ENCODE measurements at regions not wholly inside any gene's neighbourhood (a gene's known extent, or its start where the extent isn't known, plus 50 kb on each side); places are given as distances from the start of the nearest gene placed in this dataset.

DNA sequence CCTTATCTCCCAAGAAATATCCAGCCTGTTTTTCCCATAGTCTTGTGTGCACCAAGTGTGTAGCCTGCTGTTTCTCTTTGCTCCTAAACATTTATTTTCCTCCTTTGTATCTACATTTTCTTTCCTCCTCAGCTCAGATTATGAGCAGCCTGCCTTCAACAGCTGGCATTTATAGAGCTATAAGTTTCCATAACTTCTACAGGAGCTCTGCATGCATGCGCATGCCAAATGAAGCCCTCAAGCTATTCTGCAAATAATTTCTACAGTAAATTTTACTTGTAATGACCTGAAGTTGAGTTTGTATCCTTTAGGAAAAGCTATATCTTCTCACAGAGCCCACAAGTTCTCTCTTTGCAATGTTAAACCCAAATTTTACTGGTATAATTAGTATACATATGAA, 699.5 kb downstream of the CETN3 start:
- no peaks in the 10 kb centered on the region for H3K9me3 ChIP-seq (ENCODE audit: insufficient read depth, low read depth, low read length)
- Mint-ChIP-seq H3K27me3 (ENCODE audit: low read depth, unreplicated experiment) (no peaks in the 10 kb centered on the region), H3K27ac (ENCODE audit: unreplicated experiment) (no peak overlapping the region)

GRCh38 chr5:89707891-89708290, 701.7 kb downstream of the CETN3 start:
- TF ChIP-seq, protein P1, sequence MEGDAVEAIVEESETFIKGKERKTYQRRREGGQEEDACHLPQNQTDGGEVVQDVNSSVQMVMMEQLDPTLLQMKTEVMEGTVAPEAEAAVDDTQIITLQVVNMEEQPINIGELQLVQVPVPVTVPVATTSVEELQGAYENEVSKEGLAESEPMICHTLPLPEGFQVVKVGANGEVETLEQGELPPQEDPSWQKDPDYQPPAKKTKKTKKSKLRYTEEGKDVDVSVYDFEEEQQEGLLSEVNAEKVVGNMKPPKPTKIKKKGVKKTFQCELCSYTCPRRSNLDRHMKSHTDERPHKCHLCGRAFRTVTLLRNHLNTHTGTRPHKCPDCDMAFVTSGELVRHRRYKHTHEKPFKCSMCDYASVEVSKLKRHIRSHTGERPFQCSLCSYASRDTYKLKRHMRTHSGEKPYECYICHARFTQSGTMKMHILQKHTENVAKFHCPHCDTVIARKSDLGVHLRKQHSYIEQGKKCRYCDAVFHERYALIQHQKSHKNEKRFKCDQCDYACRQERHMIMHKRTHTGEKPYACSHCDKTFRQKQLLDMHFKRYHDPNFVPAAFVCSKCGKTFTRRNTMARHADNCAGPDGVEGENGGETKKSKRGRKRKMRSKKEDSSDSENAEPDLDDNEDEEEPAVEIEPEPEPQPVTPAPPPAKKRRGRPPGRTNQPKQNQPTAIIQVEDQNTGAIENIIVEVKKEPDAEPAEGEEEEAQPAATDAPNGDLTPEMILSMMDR (IDR thresholded peaks at IDR 0.05; ENCODE audit: insufficient read depth, low read depth, low read length): no peak
- TF ChIP-seq EZH2 (IDR thresholded peaks at IDR 0.05; ENCODE audit: insufficient read depth, low read length): no peak
- no peak overlapping the region for H3K4me2 ChIP-seq (ENCODE audit: low read length)
- no peaks in the 10 kb centered on the region for H3K79me2 ChIP-seq (ENCODE audit: insufficient read depth, low read length)
- Mint-ChIP-seq H3K4me1 (ENCODE audit: low read depth, unreplicated experiment) (peaks cover 14% of the 10 kb centered on the region), H3K36me3 (ENCODE audit: low read depth, unreplicated experiment) (no peaks in the 10 kb centered on the region), H3K27me3 (ENCODE audit: low read depth, unreplicated experiment) (no peaks in the 10 kb centered on the region), H3K27ac (ENCODE audit: unreplicated experiment) (no peak overlapping the region), H3K4me3 (ENCODE audit: unreplicated experiment) (no peak overlapping the region), H3K9me3 (ENCODE audit: unreplicated experiment) (peaks cover 2% of the 10 kb centered on the region)
- peaks cover 9% of the 10 kb centered on the region for H3K4me1 ChIP-seq (ENCODE audit: insufficient read depth, low read length)
- DNase-seq (ENCODE audit: low read depth) (no peak), FAIRE-seq (no peak)
- no peak overlapping the region for H2AFZ ChIP-seq (ENCODE audit: low read depth, low read length)
- no peaks in the 10 kb centered on the region for H3K9me3 ChIP-seq (ENCODE audit: insufficient read depth, low read depth, low read length)
- no peaks in the 10 kb centered on the region for H3K36me3 ChIP-seq (ENCODE audit: insufficient read depth, low read length)
- H3K27me3 ChIP-seq (ENCODE audit: insufficient read depth, low read length): no peaks in the 10 kb centered on the region
- H4K20me1 ChIP-seq (ENCODE audit: insufficient read depth, low read length): no peaks in the 10 kb centered on the region
- H3K9ac ChIP-seq (ENCODE audit: low read length): no peak overlapping the region
- H3K4me3 ChIP-seq (ENCODE audit: insufficient read depth, low read depth, low read length): no peak overlapping the region
- no peak overlapping the region for H3K27ac ChIP-seq (ENCODE audit: low read depth, low read length)

More for the DNA sequence above, 699.5 kb downstream of the CETN3 start:
- Mint-ChIP-seq H3K9me3 (ENCODE audit: unreplicated experiment) (peaks cover 2% of the 10 kb centered on the region), H3K4me3 (ENCODE audit: unreplicated experiment) (no peak overlapping the region), H3K4me1 (ENCODE audit: low read depth, unreplicated experiment) (peaks cover 14% of the 10 kb centered on the region), H3K36me3 (ENCODE audit: low read depth, unreplicated experiment) (no peaks in the 10 kb centered on the region)
- TF ChIP-seq, protein P1 (IDR thresholded peaks at IDR 0.05; ENCODE audit: insufficient read depth, low read depth, low read length): no peak
- no peak for TF ChIP-seq EZH2 (IDR thresholded peaks at IDR 0.05; ENCODE audit: insufficient read depth, low read length)
- H3K4me1 ChIP-seq (ENCODE audit: insufficient read depth, low read length): no peaks in the 10 kb centered on the region
- no peak overlapping the region for H3K4me2 ChIP-seq (ENCODE audit: low read length)
- no peaks in the 10 kb centered on the region for H3K79me2 ChIP-seq (ENCODE audit: insufficient read depth, low read length)
- no peaks in the 10 kb centered on the region for H4K20me1 ChIP-seq (ENCODE audit: insufficient read depth, low read length)
- no peak overlapping the region for H3K9ac ChIP-seq (ENCODE audit: low read length)
- no peak overlapping the region for H3K27ac ChIP-seq (ENCODE audit: low read depth, low read length)
- no peaks in the 10 kb centered on the region for H3K27me3 ChIP-seq (ENCODE audit: insufficient read depth, low read length)
- no peak overlapping the region for H3K4me3 ChIP-seq (ENCODE audit: insufficient read depth, low read depth, low read length)
- DNase-seq (ENCODE audit: low read depth) (no peak), FAIRE-seq (no peak)
- H2AFZ ChIP-seq (ENCODE audit: low read depth, low read length): no peak overlapping the region
- H3K36me3 ChIP-seq (ENCODE audit: insufficient read depth, low read length): no peaks in the 10 kb centered on the region

DNA sequence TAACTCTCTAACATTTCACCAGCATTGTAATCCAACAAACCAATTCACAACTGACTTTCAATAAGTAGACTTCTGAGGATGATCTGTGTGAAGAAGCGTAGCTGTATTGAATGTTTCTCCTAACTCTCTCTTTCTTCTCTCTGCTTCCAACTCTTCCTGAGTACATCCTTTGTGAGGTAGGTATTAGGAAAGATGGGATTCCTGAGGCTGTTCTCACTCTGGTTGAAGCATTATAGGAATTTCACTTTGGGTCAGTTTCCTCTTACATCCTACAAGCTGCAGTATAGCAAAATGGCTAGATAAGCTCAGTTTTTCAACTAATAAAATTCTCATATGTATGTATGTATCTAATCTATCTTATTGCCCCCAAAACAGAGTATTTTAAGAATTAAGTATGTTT, 702.8 kb downstream of the CETN3 start:
- H3K36me3 ChIP-seq (ENCODE audit: insufficient read depth, low read length): no peaks in the 10 kb centered on the region
- FAIRE-seq (no peak), DNase-seq (ENCODE audit: low read depth) (peak; percentile 27)
- no peaks in the 10 kb centered on the region for H4K20me1 ChIP-seq (ENCODE audit: insufficient read depth, low read length)
- H3K79me2 ChIP-seq (ENCODE audit: insufficient read depth, low read length): no peaks in the 10 kb centered on the region
- no peaks in the 10 kb centered on the region for H3K9me3 ChIP-seq (ENCODE audit: insufficient read depth, low read depth, low read length)
- H3K36me3 Mint-ChIP-seq (ENCODE audit: low read depth, unreplicated experiment): no peaks in the 10 kb centered on the region
- peaks cover 1% of the 10 kb centered on the region for H3K9me3 Mint-ChIP-seq (ENCODE audit: unreplicated experiment)
- no peaks in the 10 kb centered on the region for H3K27me3 Mint-ChIP-seq (ENCODE audit: low read depth, unreplicated experiment)
- H3K9ac ChIP-seq (ENCODE audit: low read length): no peak overlapping the region
- no peak overlapping the region for H3K27ac Mint-ChIP-seq (ENCODE audit: unreplicated experiment)
- no peak overlapping the region for H3K4me3 Mint-ChIP-seq (ENCODE audit: unreplicated experiment)
- H3K27ac ChIP-seq (ENCODE audit: low read depth, low read length): no peak overlapping the region
- no peaks in the 10 kb centered on the region for H3K27me3 ChIP-seq (ENCODE audit: insufficient read depth, low read length)
- peaks cover 9% of the 10 kb centered on the region for H3K4me1 ChIP-seq (ENCODE audit: insufficient read depth, low read length)
- H2AFZ ChIP-seq (ENCODE audit: low read depth, low read length): no peak overlapping the region
- H3K4me1 Mint-ChIP-seq (ENCODE audit: low read depth, unreplicated experiment): peaks cover 10% of the 10 kb centered on the region
- TF ChIP-seq EZH2 (IDR thresholded peaks at IDR 0.05; ENCODE audit: insufficient read depth, low read length): no peak
- TF ChIP-seq, protein P1 (IDR thresholded peaks at IDR 0.05; ENCODE audit: insufficient read depth, low read depth, low read length): no peak
- H3K4me2 ChIP-seq (ENCODE audit: low read length): no peak overlapping the region
- H3K4me3 ChIP-seq (ENCODE audit: insufficient read depth, low read depth, low read length): no peak overlapping the region
